ENCODE measurements at regions not wholly inside any gene's neighbourhood (a gene's known extent, or its start where the extent isn't known, plus 50 kb on each side); places are given as distances from the start of the nearest gene placed in this dataset.

GRCh38 chr11:116577956-116578355 is 194.8 kb downstream of the BUD13 start:
- TF ChIP-seq POLR2A (IDR thresholded peaks at IDR 0.05; ENCODE audit: low read length) (no peak), GATA1 (IDR thresholded peaks at IDR 0.05; ENCODE audit: low read depth, low read length) (no peak)

All from erythroblast (primary cell).